ENCODE measurements at regions not wholly inside any gene's neighbourhood (a gene's known extent, or its start where the extent isn't known, plus 50 kb on each side); places are given as distances from the start of the nearest gene placed in this dataset.
"Not testable (repeated sequence)": the region's sequence is repeated elsewhere in the genome, so short reads cannot be mapped to it uniquely, and the experiment has no call there.

DNA sequence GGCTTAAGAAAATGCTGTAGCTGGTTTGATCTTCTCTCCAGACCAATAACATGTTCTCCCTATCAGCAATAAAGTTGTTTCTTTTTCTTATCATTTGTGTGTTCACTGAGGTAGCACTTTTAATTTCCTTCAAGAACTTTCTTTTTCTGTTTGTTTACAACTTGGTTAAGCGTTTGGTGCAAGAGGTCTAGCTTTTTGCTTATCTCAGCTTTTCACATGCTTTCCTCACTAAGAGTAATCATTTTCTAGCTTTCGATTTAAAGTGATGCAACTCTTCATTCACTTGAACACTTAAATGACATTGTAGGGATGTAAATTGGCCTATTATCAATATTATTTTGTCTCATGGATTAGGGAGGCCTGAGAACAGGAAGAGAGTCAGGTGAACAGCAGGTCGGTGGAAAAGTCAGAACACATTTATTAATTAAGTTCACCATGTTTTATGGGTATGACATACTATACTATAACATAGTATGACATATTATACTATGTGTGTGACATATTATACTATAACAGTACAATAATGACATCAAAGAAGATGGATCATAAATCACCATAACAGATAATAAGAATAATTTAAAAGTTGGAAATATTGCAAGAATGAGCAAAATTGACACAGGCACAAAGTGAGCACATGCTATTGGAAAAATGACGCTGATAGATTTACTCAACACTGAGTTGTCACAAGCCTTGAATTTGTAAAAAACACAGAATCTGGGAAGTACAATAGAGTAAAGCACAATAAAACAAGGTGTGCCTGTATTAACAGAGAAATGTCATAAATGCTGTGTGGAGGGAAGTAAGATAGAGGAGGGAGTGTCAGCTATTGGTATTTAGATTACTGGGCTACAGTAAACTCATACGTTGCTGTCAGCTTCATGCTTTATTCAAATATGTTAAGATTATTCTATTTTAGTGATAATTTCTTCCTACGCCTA lies 218.6 kb upstream of the SLC7A11 start:
- intact Hi-C loops (cut with DNase I): no loop called here
- Histone ChIP-seq H3K4me1 (ENCODE audit: control insufficient read depth, insufficient read depth, low read length) (no peaks in the 10 kb centered on the region), H3K9me3 (ENCODE audit: control insufficient read depth, low read length) (no peaks in the 10 kb centered on the region), H3K4me3 (ENCODE audit: low read length) (no peak overlapping the region), H3K27ac (ENCODE audit: low read length) (no peak overlapping the region), H3K27me3 (ENCODE audit: control insufficient read depth, insufficient read depth) (no peaks in the 10 kb centered on the region)
- DNase-seq (no peak), ATAC-seq (no peak)
- WGBS: 83% methylated on average over 6 of the region's 6 CpGs

DNA sequence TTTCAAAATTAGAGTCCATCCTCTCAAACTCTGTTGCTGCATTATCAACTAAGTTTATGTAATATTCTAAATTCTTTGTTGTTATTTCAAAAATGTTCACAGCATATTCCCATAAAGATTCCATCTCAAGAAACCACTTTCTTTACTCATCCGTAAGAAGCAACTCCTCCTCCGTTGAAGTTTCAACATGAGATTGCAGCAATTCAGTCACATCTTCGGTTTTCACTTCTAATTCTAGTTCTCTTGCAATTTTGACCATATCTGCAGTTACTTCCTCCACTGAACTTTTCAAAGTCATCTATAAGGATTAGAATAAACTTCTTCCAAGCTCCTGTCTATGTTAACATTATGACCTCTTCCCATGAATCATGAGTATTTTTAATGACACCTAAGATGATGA lies 216.6 kb upstream of the SLC7A11 start:
- Histone ChIP-seq H3K4me3 (ENCODE audit: low read length) (no peak overlapping the region), H3K27me3 (ENCODE audit: control insufficient read depth, insufficient read depth) (no peaks in the 10 kb centered on the region), H3K4me1 (ENCODE audit: control insufficient read depth, insufficient read depth, low read length) (no peaks in the 10 kb centered on the region), H3K27ac (ENCODE audit: low read length) (no peak overlapping the region), H3K9me3 (ENCODE audit: control insufficient read depth, low read length) (no peaks in the 10 kb centered on the region)
- DNase-seq (no peak), ATAC-seq (no peak)
- 82% methylated on average over 3 of the region's 3 CpGs for whole genome bisulfite sequencing
- intact Hi-C loops (cut with DNase I): no loop called here

DNA sequence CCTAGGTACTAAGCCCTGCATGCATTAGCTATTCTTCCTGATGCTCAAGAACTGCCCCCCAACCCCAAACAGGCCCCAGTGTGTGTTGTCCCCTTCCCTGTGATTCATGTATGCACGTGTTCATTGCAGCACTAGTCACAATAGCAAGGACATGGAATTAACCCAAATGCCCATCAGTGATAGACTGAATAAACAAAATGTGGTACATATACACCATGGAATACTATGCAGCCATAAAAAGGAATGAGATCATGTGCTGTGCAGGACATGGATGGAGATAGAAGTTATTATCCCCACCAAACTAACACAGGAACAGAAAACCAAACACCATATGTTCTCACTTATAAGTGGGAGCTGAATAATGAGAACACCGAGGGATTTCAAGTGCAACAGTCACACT lies 214.2 kb upstream of the SLC7A11 start:
- 91% methylated on average over 2 of the region's 2 CpGs for WGBS
- intact Hi-C loops (cut with DNase I); DNase-seq; H3K9me3 ChIP-seq (ENCODE audit: control insufficient read depth, low read length); H3K27me3 ChIP-seq (ENCODE audit: control insufficient read depth, insufficient read depth); ATAC-seq; H3K27ac ChIP-seq (ENCODE audit: low read length); H3K4me3 ChIP-seq (ENCODE audit: low read length); H3K4me1 ChIP-seq (ENCODE audit: control insufficient read depth, insufficient read depth, low read length): not testable (repeated sequence)

DNA sequence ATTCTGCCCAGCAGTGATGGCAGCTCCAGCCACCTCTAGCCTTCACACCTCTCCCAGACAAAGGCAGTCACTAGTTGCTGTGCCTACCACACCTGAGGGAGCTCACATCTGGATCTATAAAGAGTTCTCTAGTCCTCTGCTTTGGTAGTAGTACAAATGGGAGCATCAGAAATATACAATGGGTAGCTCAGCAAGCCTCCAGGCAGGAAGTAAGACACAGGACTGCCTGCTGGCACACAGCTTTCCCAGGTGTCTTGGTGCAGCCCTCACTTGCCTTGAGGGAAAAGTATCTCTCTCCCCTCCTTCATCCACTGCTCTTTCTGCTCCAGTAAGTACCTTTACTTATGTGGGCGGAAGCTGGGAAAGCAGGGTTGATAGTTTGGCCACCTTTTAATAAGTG lies 212.9 kb upstream of the SLC7A11 start:
- DNase-seq: no peak
- ATAC-seq: no peak
- Histone ChIP-seq H3K4me3 (ENCODE audit: low read length) (no peak overlapping the region), H3K9me3 (ENCODE audit: control insufficient read depth, low read length) (no peaks in the 10 kb centered on the region), H3K4me1 (ENCODE audit: control insufficient read depth, insufficient read depth, low read length) (no peaks in the 10 kb centered on the region), H3K27me3 (ENCODE audit: control insufficient read depth, insufficient read depth) (no peaks in the 10 kb centered on the region), H3K27ac (ENCODE audit: low read length) (no peak overlapping the region)
- WGBS: 98% methylated on average over 1 of the region's 1 CpG
- intact Hi-C loops (cut with DNase I): no loop called here

DNA sequence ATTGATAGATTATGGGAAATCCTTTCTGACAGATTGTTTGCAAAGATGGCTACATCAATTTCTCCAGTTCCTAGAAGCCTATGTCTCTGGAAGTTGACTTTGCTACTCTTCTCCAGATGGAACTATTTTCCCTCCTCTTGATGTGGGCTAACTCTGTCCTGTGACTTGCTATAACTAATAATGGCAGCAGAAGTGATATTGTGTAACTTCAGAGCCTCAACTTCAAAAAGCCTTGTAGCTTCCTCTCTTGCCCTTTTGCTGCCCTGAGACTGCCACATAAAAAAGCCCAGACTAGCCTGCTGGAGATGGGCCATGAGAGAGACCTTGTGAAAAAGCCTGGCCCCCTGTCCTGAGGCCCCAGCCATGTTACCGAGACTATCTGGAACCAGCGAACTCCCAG lies 210.7 kb upstream of the SLC7A11 start:
- intact Hi-C loops (cut with DNase I): no loop called here
- ATAC-seq (no peak), DNase-seq (no peak)
- H3K27ac ChIP-seq (ENCODE audit: low read length): no peak overlapping the region
- no peaks in the 10 kb centered on the region for H3K27me3 ChIP-seq (ENCODE audit: control insufficient read depth, insufficient read depth)
- no peak overlapping the region for H3K4me3 ChIP-seq (ENCODE audit: low read length)
- no peaks in the 10 kb centered on the region for H3K4me1 ChIP-seq (ENCODE audit: control insufficient read depth, insufficient read depth, low read length)
- 95% methylated on average over 2 of the region's 2 CpGs for WGBS
- H3K9me3 ChIP-seq (ENCODE audit: control insufficient read depth, low read length): no peaks in the 10 kb centered on the region

DNA sequence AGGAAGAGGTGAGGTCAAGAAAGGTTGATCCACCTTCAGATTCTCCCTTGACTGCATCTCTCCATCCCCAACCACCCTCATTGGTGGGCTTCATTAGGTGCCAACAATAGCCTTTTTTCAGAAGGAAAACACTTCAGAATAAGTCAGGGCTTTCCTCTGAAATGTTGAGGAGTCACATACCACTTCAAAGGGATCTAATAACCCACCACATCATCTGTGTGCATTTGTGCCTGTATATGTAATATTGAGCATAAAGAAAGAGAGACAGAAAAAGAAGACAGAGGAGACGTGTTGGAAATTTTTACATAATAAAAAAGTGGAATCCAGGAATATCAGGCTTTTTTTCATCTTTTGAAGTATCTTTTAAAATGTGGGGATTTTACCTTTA lies 209.1 kb upstream of the SLC7A11 start:
- 76% methylated on average over 1 of the region's 1 CpG for WGBS
- no peaks in the 10 kb centered on the region for H3K27me3 ChIP-seq (ENCODE audit: control insufficient read depth, insufficient read depth)
- H3K4me1 ChIP-seq (ENCODE audit: control insufficient read depth, insufficient read depth, low read length): no peaks in the 10 kb centered on the region
- no peak for DNase-seq
- H3K9me3 ChIP-seq (ENCODE audit: control insufficient read depth, low read length): no peaks in the 10 kb centered on the region
- H3K27ac ChIP-seq (ENCODE audit: low read length): no peak overlapping the region
- ATAC-seq: no peak
- intact Hi-C loops (cut with DNase I): no loop called here
- no peak overlapping the region for H3K4me3 ChIP-seq (ENCODE audit: low read length)

DNA sequence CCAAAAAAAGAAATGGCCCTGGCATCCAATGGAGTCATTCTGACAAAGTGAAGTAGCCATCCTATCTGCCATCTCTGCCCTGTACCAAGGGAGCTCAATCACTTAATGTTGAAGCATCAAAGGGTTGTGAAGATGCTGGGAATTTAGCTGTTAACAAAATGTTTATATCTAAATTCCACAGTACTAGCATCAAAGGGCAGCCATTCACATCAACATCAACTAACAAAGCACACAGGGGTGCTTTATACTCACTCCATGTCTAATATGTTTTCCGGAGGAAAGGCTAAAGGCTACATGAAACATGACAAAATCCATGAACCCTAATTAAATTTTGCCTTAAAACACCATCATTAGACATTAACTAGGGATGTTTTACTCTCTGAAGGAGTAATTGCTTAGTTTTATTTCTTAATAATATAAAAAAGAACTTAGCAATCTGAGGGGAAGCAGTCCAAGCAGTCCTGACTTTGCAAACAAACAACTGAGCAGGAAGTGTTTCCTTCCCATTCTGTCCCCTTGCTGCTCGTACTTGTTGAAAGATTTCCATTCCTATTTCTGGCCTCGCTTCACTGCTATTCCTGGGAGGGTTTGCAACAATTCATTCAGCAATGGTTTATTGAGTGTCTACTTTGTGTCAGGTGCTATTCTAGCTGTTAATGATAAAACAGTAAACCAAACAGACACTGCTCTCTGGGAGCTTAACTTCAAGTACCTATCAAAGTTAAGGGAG lies 208.6 kb upstream of the SLC7A11 start:
- DNase-seq (no peak), ATAC-seq (no peak)
- H3K9me3 ChIP-seq (ENCODE audit: control insufficient read depth, low read length): no peaks in the 10 kb centered on the region
- 40% methylated on average over 3 of the region's 3 CpGs for WGBS
- no peak overlapping the region for H3K4me3 ChIP-seq (ENCODE audit: low read length)
- H3K4me1 ChIP-seq (ENCODE audit: control insufficient read depth, insufficient read depth, low read length): no peaks in the 10 kb centered on the region
- H3K27me3 ChIP-seq (ENCODE audit: control insufficient read depth, insufficient read depth): no peaks in the 10 kb centered on the region
- H3K27ac ChIP-seq (ENCODE audit: low read length): no peak overlapping the region
- intact Hi-C loops (cut with DNase I): no loop called here

DNA sequence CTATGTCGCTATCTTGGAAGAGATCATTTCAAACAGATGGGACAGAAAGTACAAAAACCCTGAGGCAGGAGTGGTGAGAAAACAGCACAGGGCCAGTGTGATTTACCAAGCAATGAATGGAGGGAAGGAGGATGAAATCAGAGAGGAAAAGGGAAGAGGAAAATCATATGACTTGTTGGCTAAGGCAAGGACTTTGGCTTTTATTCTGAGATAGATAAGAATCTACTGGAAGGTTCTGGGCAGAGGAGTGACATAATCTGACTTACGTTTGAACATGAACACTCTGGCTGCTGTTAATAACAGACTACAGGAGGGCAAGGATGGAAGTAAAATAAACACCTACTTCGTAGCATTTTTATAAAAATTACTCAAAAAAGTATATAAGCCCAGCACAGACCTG lies 207.8 kb upstream of the SLC7A11 start:
- H3K9me3 ChIP-seq (ENCODE audit: control insufficient read depth, low read length): no peaks in the 10 kb centered on the region
- H3K27ac ChIP-seq (ENCODE audit: low read length): no peak overlapping the region
- H3K4me1 ChIP-seq (ENCODE audit: control insufficient read depth, insufficient read depth, low read length): no peaks in the 10 kb centered on the region
- H3K4me3 ChIP-seq (ENCODE audit: low read length): no peak overlapping the region
- 64% methylated on average over 3 of the region's 3 CpGs for WGBS
- intact Hi-C loops (cut with DNase I): no loop called here
- no peaks in the 10 kb centered on the region for H3K27me3 ChIP-seq (ENCODE audit: control insufficient read depth, insufficient read depth)
- ATAC-seq (no peak), DNase-seq (no peak)

DNA sequence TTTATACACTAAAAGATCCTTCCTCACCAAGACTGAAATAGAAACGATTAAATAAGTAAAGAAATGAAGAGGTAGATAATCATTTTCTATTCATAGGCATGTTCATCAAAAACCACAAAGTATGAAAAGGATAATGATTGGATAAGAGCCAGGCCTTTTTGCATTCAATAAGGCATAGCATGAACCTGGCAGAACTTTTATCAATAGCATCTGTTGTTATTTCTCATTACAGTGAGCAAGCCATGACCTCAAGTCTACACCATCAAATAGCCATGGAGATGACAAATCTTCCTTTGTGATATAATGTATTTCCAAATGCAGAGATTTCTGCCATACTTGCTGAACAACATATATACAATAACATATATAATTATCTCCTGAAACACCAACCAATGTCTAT lies 206.0 kb upstream of the SLC7A11 start:
- Histone ChIP-seq H3K4me3 (ENCODE audit: low read length) (no peak overlapping the region), H3K27ac (ENCODE audit: low read length) (no peak overlapping the region), H3K4me1 (ENCODE audit: control insufficient read depth, insufficient read depth, low read length) (no peaks in the 10 kb centered on the region), H3K9me3 (ENCODE audit: control insufficient read depth, low read length) (no peaks in the 10 kb centered on the region), H3K27me3 (ENCODE audit: control insufficient read depth, insufficient read depth) (no peaks in the 10 kb centered on the region)
- DNase-seq: no peak
- WGBS: 65% methylated on average over 1 of the region's 1 CpG
- intact Hi-C loops (cut with DNase I): no loop called here
- ATAC-seq: no peak

DNA sequence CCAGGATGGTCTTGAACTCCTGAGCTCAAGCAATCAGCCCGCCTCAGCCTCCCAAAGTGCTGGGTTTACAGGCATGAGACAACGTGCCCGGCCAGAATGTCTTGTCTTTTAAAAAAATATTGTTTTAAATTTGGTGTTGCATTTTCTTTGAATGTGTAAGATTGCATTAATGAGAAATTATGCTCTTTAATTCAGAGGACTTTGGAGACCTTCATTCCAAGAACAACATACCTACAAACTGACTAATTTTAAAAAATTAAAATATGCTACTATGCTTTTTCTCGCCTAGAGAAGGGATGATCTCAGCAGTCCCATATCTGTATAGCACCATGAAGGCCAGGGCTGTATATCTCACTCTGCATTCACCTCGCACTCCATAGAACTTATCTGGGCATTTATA lies 204.3 kb upstream of the SLC7A11 start:
- DNase-seq (no peak), ATAC-seq (no peak)
- no peak overlapping the region for H3K27ac ChIP-seq (ENCODE audit: low read length)
- no peaks in the 10 kb centered on the region for H3K27me3 ChIP-seq (ENCODE audit: control insufficient read depth, insufficient read depth)
- no peak overlapping the region for H3K4me3 ChIP-seq (ENCODE audit: low read length)
- H3K4me1 ChIP-seq (ENCODE audit: control insufficient read depth, insufficient read depth, low read length): no peaks in the 10 kb centered on the region
- intact Hi-C loops (cut with DNase I): no loop called here
- 88% methylated on average over 5 of the region's 5 CpGs for WGBS
- H3K9me3 ChIP-seq (ENCODE audit: control insufficient read depth, low read length): no peaks in the 10 kb centered on the region

DNA sequence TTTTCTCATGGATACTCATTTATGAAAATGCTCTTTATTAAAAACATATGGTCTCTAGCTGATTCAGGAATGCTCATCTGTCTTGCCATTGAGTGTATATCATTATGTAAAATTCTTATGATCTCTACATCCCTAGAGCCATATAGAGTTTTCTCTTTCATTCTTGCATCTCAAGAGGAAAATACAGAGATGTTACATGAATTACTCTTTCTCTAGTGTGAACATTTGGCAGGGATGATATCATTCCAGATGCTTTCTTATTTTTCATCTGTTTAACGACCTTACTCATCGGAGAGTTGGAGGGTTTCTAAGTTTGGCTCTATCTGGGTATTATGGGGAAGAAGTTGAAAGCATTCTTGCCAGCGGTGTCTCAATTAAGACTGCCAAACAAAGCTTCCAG lies 202.9 kb upstream of the SLC7A11 start:
- DNase-seq (no peak), ATAC-seq (no peak)
- Histone ChIP-seq H3K27me3 (ENCODE audit: control insufficient read depth, insufficient read depth) (no peaks in the 10 kb centered on the region), H3K4me3 (ENCODE audit: low read length) (no peak overlapping the region), H3K4me1 (ENCODE audit: control insufficient read depth, insufficient read depth, low read length) (no peaks in the 10 kb centered on the region), H3K9me3 (ENCODE audit: control insufficient read depth, low read length) (no peaks in the 10 kb centered on the region), H3K27ac (ENCODE audit: low read length) (no peak overlapping the region)
- WGBS: 43% methylated on average over 3 of the region's 3 CpGs
- intact Hi-C loops (cut with DNase I): no loop called here

Data from right cardiac atrium (tissue), 5 donors.